HG03521 (cell line): ENCODE measurements at regions not wholly inside any gene's neighbourhood (a gene's known extent, or its start where the extent isn't known, plus 50 kb on each side); places are given as distances from the start of the nearest gene placed in this dataset.

Experiments
- ATAC-seq: cut with Tn5 transposase; IDR thresholded peaks from one replicate; pipeline ENCODE4 v1.9.1; 2021; ENCODE audit warnings: mild to moderate bottlenecking, moderate library complexity; ENCODE audit not compliant: unreplicated experiment

DNA sequence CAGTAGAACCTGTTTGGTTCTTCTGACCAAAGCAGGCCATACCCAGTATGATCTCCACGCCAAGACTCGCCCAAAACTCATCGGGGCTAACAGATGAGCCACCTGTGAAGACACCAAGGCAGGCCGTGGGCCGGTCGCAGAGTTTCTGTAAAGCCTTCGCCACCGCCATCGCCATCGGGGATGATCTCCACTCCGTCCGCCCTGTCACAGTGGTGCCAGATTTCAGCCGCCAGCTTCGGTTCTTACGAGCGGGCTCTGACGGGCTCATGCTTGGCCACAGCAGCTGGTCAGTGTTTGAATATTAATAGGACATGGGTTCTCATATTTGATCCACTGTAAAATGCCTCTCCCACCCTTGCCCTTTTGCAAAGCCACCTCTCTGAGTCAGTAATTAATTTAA is 113.2 kb upstream of the TMEM132D start:
- no peak for ATAC-seq

DNA sequence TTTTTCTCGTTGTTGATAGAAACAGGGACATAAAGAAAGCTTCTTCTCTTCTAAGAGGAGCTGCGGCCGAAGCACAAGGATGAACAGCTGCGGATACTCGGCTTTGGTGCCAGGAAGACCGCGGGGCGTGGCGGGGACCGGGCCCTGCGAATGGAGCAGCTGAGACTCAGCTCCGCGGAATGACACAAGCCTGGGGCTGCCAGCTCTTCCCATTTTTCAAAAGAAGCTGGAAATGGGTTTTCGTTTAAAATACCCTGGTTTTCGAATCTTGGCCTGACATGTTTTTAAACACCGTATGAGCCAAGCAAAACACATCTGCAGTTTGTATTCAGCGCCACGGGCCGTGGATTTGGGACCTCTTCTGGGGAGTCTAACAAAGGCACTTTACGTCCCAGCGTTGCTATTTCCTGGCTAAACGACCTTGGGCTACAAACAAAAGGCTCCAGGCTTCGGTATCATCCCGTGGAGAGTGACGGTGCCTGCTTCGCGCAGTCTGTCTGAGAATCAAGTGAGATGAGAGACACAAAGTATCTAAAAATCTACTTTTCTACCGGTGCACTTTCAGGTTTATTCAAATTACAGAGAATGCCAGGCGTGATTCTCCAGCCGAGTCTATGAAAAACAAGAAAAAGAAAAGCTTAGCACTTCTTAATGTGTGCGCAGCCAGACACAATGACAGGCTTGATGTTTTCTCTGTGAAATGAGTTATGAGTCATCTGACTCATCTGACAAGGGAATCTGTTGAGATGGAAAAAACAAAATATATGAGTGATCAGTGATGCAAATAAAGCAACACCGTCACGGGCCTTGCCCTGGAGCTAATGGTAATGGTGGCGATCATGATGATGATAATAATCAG is 114.0 kb upstream of the TMEM132D start:
- no peak for ATAC-seq

GRCh38 chr12:130018614-130019013 is 114.8 kb upstream of the TMEM132D start:
- ATAC-seq = no peak

DNA sequence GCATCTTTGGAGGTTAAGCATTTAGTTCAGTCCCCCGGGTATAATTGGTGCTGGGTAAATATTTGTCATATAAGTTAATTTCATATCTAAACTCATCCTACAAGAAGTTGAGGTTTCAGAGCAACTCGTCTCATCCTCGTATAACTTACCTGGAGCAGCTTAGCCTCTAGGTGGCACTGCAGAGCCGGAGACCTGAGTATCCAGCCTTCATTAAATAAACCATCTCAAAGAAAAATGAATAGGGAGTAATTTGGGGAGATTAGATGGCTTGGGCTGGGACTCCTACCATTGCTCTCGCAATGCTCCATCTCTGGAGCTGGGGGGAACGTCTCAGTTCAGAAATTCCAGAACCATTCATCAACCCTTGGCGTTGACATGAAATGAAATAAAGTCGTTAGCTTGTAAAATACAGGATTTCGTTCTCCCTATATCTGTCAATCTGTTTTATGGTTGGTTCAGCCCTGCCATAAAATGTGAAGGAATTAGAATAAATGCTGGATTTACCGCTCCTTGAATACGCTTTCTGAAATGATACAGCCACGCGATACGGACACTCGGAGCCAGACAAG is 122.9 kb upstream of the TMEM132D start:
- ATAC-seq = no peak

GRCh38 chr12:130027798-130028197 is 124.0 kb upstream of the TMEM132D start:
- ATAC-seq = no peak

DNA sequence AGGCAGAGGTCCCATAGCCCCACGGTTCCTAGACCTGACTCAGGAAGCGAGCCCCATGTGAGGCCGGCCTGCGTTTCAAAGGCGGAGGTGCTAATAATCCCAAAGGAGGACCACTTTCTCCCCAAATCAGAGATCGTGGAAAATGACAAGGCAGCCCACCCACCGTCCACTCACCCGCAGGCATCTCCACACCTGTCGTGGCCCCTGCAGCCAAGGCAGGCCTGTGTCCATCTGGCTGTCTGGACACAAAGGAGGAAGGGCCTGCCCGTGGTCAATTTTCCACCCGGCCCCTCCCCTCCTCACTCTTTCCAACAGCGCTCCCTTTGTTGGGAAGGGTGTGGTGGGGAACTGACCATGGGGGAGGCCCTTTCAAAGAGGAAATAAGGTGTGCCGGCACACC is 125.3 kb upstream of the TMEM132D start:
- no peak for ATAC-seq

GRCh38 chr12:130031041-130031440 is 127.2 kb upstream of the TMEM132D start:
- ATAC-seq = no peak

DNA sequence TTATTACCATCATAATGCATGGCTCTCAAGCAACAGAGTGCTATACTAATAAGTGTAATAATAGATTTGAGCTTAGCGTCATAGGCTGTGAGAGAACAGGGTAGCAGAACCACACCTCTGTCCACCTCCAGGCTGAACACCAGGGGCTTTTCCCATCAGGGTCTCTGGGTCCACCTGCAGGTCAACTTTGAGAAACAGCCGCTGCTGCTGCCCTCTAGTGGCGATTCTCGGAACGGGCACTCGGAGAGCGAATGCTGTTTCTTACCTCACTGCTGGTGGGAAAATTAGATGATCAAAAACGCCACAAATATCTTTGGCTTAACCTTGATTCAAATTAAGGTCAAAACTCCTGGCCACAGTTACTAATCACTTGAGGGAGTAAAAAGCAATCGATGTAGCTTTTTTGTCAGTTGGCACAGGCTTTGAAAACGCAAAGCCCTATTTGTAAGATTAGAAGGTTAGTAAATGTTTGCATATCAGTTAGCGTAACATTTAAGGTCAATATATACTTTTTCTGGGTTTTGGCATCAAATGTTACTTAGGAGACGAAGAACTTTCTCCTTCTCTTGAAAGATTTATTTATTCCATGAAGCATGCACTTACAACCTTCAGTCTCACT is 127.9 kb upstream of the TMEM132D start:
- ATAC-seq = no peak

GRCh38 chr12:130041983-130042812 is 120.1 kb upstream of the FZD10 start:
- ATAC-seq = no peak

GRCh38 chr12:130043685-130044406 is 118.4 kb upstream of the FZD10 start:
- ATAC-seq = no peak

- no peak for ATAC-seq
Measured at GRCh38 chr12:130044991-130045621, 117.2 kb upstream of the FZD10 start.

DNA sequence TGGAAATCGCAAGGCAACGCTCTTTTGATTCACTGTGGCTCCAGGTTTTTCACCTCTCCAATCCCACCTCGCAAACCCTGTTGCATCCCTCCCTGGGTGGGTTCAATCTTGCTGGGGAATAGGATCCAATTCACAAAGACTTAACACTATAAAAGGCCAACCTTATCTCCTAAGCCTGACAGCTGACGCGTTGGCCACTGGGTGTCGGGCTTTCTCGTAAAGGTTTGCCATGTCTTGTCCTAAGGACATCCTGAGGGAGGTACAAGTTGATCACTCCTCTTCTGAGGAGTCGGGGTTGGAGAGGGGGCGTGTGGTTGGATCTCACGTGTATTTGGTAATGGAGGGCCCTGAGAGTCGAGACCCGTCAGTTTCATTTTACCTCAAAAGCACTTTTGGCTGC is 112.6 kb upstream of the FZD10 start:
- ATAC-seq = no peak

GRCh38 chr12:130051900-130052299 is 110.4 kb upstream of the FZD10 start:
- no peak for ATAC-seq

- ATAC-seq = no peak
Measured at GRCh38 chr12:130053651-130054069, 108.6 kb upstream of the FZD10 start.

- ATAC-seq = no peak
Measured at GRCh38 chr12:130054803-130055202, 107.5 kb upstream of the FZD10 start.

GRCh38 chr12:130058926-130059472 is 103.3 kb upstream of the FZD10 start:
- no peak for ATAC-seq

GRCh38 chr12:130063866-130064265 is 98.4 kb upstream of the FZD10 start:
- ATAC-seq = no peak

GRCh38 chr12:130064999-130065398 is 97.3 kb upstream of the FZD10 start:
- ATAC-seq = no peak

DNA sequence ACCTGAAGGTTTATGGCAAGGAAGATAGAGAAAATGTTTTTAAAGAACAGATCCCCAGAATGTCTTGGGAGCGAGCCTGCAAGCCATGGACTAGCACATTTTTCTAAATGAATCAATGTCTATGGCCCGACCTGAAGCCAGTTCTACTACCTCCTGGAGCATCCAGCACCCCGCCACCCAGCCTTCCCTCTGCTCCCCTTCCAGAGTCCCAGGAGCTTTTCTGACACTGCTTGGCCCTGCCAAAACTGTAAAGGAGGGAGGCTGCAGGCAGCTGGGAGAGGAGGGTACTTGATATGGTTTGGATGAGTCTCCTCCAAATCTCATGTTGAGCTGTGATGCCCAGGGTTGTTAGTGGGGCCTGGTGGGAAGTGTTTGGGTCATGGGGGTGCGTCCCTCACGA is 95.5 kb upstream of the FZD10 start:
- no peak for ATAC-seq

DNA sequence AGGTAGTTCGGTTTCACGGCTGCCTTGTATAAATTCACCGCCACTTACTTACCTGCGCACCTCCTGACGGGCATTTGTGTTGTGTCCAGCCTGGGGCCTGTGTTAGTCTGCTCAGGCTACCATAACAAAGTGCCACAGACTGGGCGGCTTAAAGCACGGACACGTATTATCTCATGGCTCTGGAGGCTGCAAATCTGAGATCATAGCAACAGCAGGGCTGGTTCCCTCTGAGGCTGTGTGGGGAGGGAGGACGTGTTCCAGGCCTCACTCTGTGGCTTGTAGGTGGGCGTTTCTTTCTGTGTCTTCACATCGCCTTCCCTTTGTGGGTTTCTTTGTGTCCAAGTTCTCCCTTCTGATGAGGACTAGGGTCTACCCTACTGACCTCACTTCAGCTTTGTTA is 93.5 kb upstream of the FZD10 start:
- ATAC-seq = no peak
